NB4 (cell line): ENCODE measurements at regions not wholly inside any gene's neighbourhood (a gene's known extent, or its start where the extent isn't known, plus 50 kb on each side); places are given as distances from the start of the nearest gene placed in this dataset.

ENCODE experiments used
- DNase-seq: peaks from one replicate; pipeline ENCODE4 v3.0.0; 2010; ENCODE audit warnings: low read depth
- H3K4me3 ChIP-seq: one replicate; pipeline ENCODE4 v1.5.1; 2011; ENCODE audit warnings: mild to moderate bottlenecking, low read depth, low read length, moderate library complexity
- CTCF ChIP-seq: IDR thresholded peaks from one replicate; pipeline ENCODE4 v1.5.1; 2012; ENCODE audit warnings: low read depth, low read length
- MAX ChIP-seq: IDR thresholded peaks from 2 replicates; pipeline ENCODE4 v1.6.1; 2011; ENCODE audit warnings: low read depth, low read length
- MYC ChIP-seq: IDR thresholded peaks from 2 replicates; pipeline ENCODE4 v1.6.1; 2011; ENCODE audit warnings: low read depth, low read length
- POLR2A ChIP-seq: IDR thresholded peaks from 2 replicates; pipeline ENCODE4 v1.6.1; 2011; ENCODE audit warnings: mild to moderate bottlenecking; ENCODE audit not compliant: insufficient read length; ENCODE audit errors: extremely low read depth

GRCh38 chr1:216983823-216984222 lies 260.6 kb upstream of the ESRRG start:
- no peak for TF ChIP-seq POLR2A
- no peak for TF ChIP-seq MYC
- TF ChIP-seq MAX: no peak
- no peak for TF ChIP-seq CTCF
- H3K4me3 ChIP-seq: no peak overlapping the region
- no peak for DNase-seq

- H3K4me3 ChIP-seq: no peak overlapping the region
- TF ChIP-seq POLR2A: no peak
- no peak for TF ChIP-seq CTCF
- no peak for TF ChIP-seq MAX
- TF ChIP-seq MYC: no peak
- DNase-seq: no peak
These were observed 238.3 kb upstream of the ESRRG start for GRCh38 chr1:216961516-216961915.

- no peak overlapping the region for H3K4me3 ChIP-seq
- DNase-seq: no peak
- TF ChIP-seq CTCF: no peak
- TF ChIP-seq MAX: no peak
- no peak for TF ChIP-seq MYC
These were observed 237.5 kb upstream of the ESRRG start for GRCh38 chr1:216960716-216961115.

- H3K4me3 ChIP-seq: no peak overlapping the region
- no peak for DNase-seq
- TF ChIP-seq MYC (no peak), MAX (no peak), POLR2A (no peak), CTCF (no peak)
These were observed 235.3 kb upstream of the ESRRG start for GRCh38 chr1:216958569-216958968.

- H3K4me3 ChIP-seq: no peak overlapping the region
- no peak for DNase-seq
- no peak for TF ChIP-seq CTCF
- TF ChIP-seq POLR2A: no peak
- no peak for TF ChIP-seq MAX
- no peak for TF ChIP-seq MYC
These were observed 230.3 kb upstream of the ESRRG start for GRCh38 chr1:216953495-216953894.

GRCh38 chr1:216952864-216953263 lies 229.6 kb upstream of the ESRRG start:
- no peak overlapping the region for H3K4me3 ChIP-seq
- DNase-seq: peak; percentile 2
- no peak for TF ChIP-seq CTCF
- TF ChIP-seq MYC: no peak
- TF ChIP-seq POLR2A: no peak
- TF ChIP-seq MAX: no peak
